BJ (cell line): ENCODE measurements at regions not wholly inside any gene's neighbourhood (a gene's known extent, or its start where the extent isn't known, plus 50 kb on each side); places are given as distances from the start of the nearest gene placed in this dataset.

ENCODE experiments used
- CTCF ChIA-PET: fragments of 350-600 bp; formaldehyde crosslinking; extraction: SDS; loops from one replicate; lab custom pipeline; 2021; ENCODE audit warnings: antibody characterized with exemption, inconsistent platforms; lab: Yijun Ruan, JAX
- POLR2A ChIA-PET: fragments of 300-600 bp; sonication (Branson Sonifier 250); formaldehyde crosslinking; extraction: SDS; loops from one replicate; lab custom pipeline; 2021; ENCODE audit warnings: antibody characterized with exemption; lab: Charles Lee
- DNase-seq: peaks from one replicate; pipeline ENCODE4 v3.0.0-alpha.2; 2011; ENCODE audit warnings: low read depth
- H3K27me3 ChIP-seq: 2 replicates; pipeline ENCODE4 v1.6.0; 2011; ENCODE audit warnings: low read length; ENCODE audit not compliant: control insufficient read depth, insufficient read depth
- H3K36me3 ChIP-seq: 2 replicates; pipeline ENCODE4 v1.5.1; 2011; ENCODE audit warnings: low read length; ENCODE audit not compliant: control insufficient read depth, insufficient read depth
- H3K4me3 ChIP-seq: 2 replicates; pipeline ENCODE4 v1.5.1; 2011; ENCODE audit warnings: low read depth, mild to moderate bottlenecking, control low read depth, low read length
- CTCF ChIP-seq: IDR thresholded peaks from 2 replicates; pipeline ENCODE4 v1.5.1; 2011; ENCODE audit warnings: low read depth, mild to moderate bottlenecking, control low read depth, inconsistent platforms, low read length, moderate library complexity; ENCODE audit not compliant: insufficient read depth

GRCh38 chr14:31968107-31968810 lies 108.8 kb upstream of the ARHGAP5 start:
- CTCF ChIA-PET = interaction anchor here (0.8 to 1.2 kb wide), 4 partner anchors 9 to 283 kb away, joined by 3 read pairs; no protein-coding TSS in a partner anchor
- DNase-seq = no peak

GRCh38 chr14:31968956-31969698 lies 108.0 kb upstream of the ARHGAP5 start:
- DNase-seq = no peak
- Histone ChIP-seq H3K27me3 (no peaks in the 10 kb centered on the region), H3K36me3 (no peaks in the 10 kb centered on the region), H3K4me3 (no peak overlapping the region)
- ChIA-PET CTCF (interaction anchor here (0.6 to 1.2 kb wide), 5 partner anchors 20 to 282 kb away, joined by 3 to 4 read pairs (median 3); no protein-coding TSS in a partner anchor), POLR2A (no interaction called here)
- peak; percentile 20; the same call in 1 of the 2 replicates for TF ChIP-seq CTCF

More at GRCh38 chr14:31968107-31968810, 108.8 kb upstream of the ARHGAP5 start:
- no peak for TF ChIP-seq CTCF
- Histone ChIP-seq H3K4me3 (no peak overlapping the region), H3K36me3 (no peaks in the 10 kb centered on the region), H3K27me3 (no peaks in the 10 kb centered on the region)
- POLR2A ChIA-PET = no interaction called here

- no peak for TF ChIP-seq CTCF
- no peaks in the 10 kb centered on the region for H3K36me3 ChIP-seq
- ChIA-PET POLR2A (no interaction called here), CTCF (interaction anchor here (0.6 to 0.9 kb wide), 2 partner anchors 55 to 100 kb away, joined by 3 to 4 read pairs; no protein-coding TSS in a partner anchor)
- H3K27me3 ChIP-seq = no peaks in the 10 kb centered on the region
- DNase-seq = no peak
- no peak overlapping the region for H3K4me3 ChIP-seq
These were observed 107.3 kb upstream of the ARHGAP5 start for GRCh38 chr14:31969699-31970240.

GRCh38 chr14:31970744-31971143 lies 106.4 kb upstream of the ARHGAP5 start:
- Histone ChIP-seq H3K4me3 (no peak overlapping the region), H3K27me3 (no peaks in the 10 kb centered on the region), H3K36me3 (no peaks in the 10 kb centered on the region)
- ChIA-PET CTCF (no interaction called here), POLR2A (no interaction called here)
- DNase-seq = no peak
- TF ChIP-seq CTCF = no peak

DNA sequence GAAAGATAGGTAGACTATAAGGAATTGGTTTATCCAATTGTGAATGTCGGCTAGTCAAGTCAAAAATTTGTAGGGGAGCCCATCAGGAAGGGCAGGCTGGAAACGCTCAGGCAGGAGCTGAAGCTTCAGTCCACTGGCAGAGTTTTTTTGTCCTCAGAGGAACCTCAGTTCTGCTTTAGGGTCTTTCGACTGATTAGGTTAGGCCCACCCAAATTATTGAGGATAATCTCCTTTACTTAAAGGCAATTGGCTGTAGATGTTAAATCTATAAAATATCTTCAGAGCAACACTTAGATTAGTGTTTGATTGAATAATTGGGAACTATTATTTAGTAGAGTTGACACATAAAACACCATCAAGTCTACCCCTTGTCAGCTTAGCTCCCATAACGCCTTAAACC lies 105.5 kb upstream of the ARHGAP5 start:
- DNase-seq = no peak
- ChIA-PET POLR2A (no interaction called here), CTCF (no interaction called here)
- TF ChIP-seq CTCF = no peak
- Histone ChIP-seq H3K36me3 (no peaks in the 10 kb centered on the region), H3K4me3 (no peak overlapping the region), H3K27me3 (no peaks in the 10 kb centered on the region)
